CD4-positive, alpha-beta T cell treated with Interleukin-17A for 4 hours (primary cell): ENCODE measurements at regions not wholly inside any gene's neighbourhood (a gene's known extent, or its start where the extent isn't known, plus 50 kb on each side); places are given as distances from the start of the nearest gene placed in this dataset.
"Not testable (repeated sequence)": the region's sequence is repeated elsewhere in the genome, so short reads cannot be mapped to it uniquely, and the experiment has no call there.

Source experiments
- DNase-seq: peaks from one replicate; pipeline ENCODE4 v3.0.0-alpha.2; 2020; ENCODE audit warnings: mixed read lengths

GRCh38 chr20:12130781-12131180 lies 213.1 kb downstream of the BTBD3 start:
- DNase-seq: no peak

- DNase-seq: no peak
These were observed 215.9 kb downstream of the BTBD3 start for GRCh38 chr20:12133553-12133952.

GRCh38 chr20:12145951-12146350 lies 228.3 kb downstream of the BTBD3 start:
- DNase-seq: not testable (repeated sequence)

- DNase-seq: no peak
These were observed 235.3 kb downstream of the BTBD3 start for GRCh38 chr20:12152996-12153395.

- DNase-seq: no peak
These were observed 235.9 kb downstream of the BTBD3 start for GRCh38 chr20:12153628-12154027.

GRCh38 chr20:12156252-12156651 lies 238.6 kb downstream of the BTBD3 start:
- DNase-seq: no peak

GRCh38 chr20:12159261-12159660 lies 241.6 kb downstream of the BTBD3 start:
- no peak for DNase-seq

GRCh38 chr20:12161734-12162133 lies 244.0 kb downstream of the BTBD3 start:
- DNase-seq: no peak

GRCh38 chr20:12166053-12166717 lies 248.5 kb downstream of the BTBD3 start:
- DNase-seq: no peak

GRCh38 chr20:12170406-12170805 lies 252.7 kb downstream of the BTBD3 start:
- no peak for DNase-seq

GRCh38 chr20:12171923-12172524 lies 254.3 kb downstream of the BTBD3 start:
- DNase-seq: no peak

- no peak for DNase-seq
These were observed 255.8 kb downstream of the BTBD3 start for GRCh38 chr20:12173347-12174012.

- DNase-seq: no peak
These were observed 257.8 kb downstream of the BTBD3 start for GRCh38 chr20:12175538-12175937.

GRCh38 chr20:12177657-12178293 lies 260.1 kb downstream of the BTBD3 start:
- DNase-seq: no peak

GRCh38 chr20:12179692-12180091 lies 262.0 kb downstream of the BTBD3 start:
- DNase-seq: no peak

- DNase-seq: no peak
These were observed 262.5 kb downstream of the BTBD3 start for GRCh38 chr20:12180107-12180661.

- no peak for DNase-seq
These were observed 280.6 kb downstream of the BTBD3 start for GRCh38 chr20:12198281-12198680.

- no peak for DNase-seq
These were observed 282.0 kb downstream of the BTBD3 start for GRCh38 chr20:12199703-12200102.

GRCh38 chr20:12201289-12201991 lies 283.7 kb downstream of the BTBD3 start:
- DNase-seq: no peak

GRCh38 chr20:12203399-12203798 lies 285.7 kb downstream of the BTBD3 start:
- no peak for DNase-seq

- no peak for DNase-seq
These were observed 286.3 kb downstream of the BTBD3 start for GRCh38 chr20:12203981-12204380.

GRCh38 chr20:12207875-12208274 lies 290.2 kb downstream of the BTBD3 start:
- no peak for DNase-seq

GRCh38 chr20:12210591-12210990 lies 292.9 kb downstream of the BTBD3 start:
- no peak for DNase-seq
